D721Med (cell line): ENCODE measurements at regions not wholly inside any gene's neighbourhood (a gene's known extent, or its start where the extent isn't known, plus 50 kb on each side); places are given as distances from the start of the nearest gene placed in this dataset.

Experiments used
- DNase-seq: peaks from one replicate; pipeline ENCODE4 v3.0.0; 2011; ENCODE audit warnings: low spot score; ENCODE audit not compliant: insufficient read length
- FAIRE-seq: peaks from 2 replicates; lab custom pipeline; 2011; peaks lifted over from hg19 to GRCh38; lab: Jason Lieb, UNC
- CTCF ChIP-seq: IDR thresholded peaks from 2 replicates; pipeline ENCODE4 v1.5.1; 2012; ENCODE audit warnings: mild to moderate bottlenecking, control low read depth; ENCODE audit not compliant: insufficient read depth; ENCODE audit errors: missing control alignments

- TF ChIP-seq CTCF: no peak
- FAIRE-seq (no peak), DNase-seq (no peak)
Observed at GRCh38 chr6:140824595-140824994, 1308.1 kb upstream of the GJE1 start.

DNA sequence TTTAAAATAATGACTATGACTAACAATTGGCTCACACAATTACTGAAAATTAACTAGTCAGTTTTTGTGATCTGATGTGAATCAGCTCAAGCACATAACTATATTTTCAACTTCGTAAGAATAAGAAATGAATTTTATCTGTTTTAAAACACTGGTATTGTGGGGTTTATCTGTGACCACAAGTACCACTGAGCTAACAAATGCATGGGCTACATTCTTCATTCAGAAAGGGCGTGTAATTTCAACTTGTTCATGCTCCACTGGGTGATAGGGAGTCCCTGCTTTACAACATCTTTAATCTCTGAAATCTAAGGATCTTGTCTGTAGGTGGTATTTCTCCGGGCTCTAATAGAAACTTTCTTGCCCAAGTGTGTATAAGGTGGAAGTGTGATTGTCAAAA, 1311.5 kb upstream of the GJE1 start:
- no peak for TF ChIP-seq CTCF
- DNase-seq (no peak), FAIRE-seq (no peak)

- no peak for DNase-seq
- no peak for TF ChIP-seq CTCF
- no peak for FAIRE-seq
Observed at GRCh38 chr6:140817176-140817575, 1315.5 kb upstream of the GJE1 start.

- TF ChIP-seq CTCF: no peak
- FAIRE-seq: no peak
Observed at GRCh38 chr6:140816681-140817080, 1316.0 kb upstream of the GJE1 start.

DNA sequence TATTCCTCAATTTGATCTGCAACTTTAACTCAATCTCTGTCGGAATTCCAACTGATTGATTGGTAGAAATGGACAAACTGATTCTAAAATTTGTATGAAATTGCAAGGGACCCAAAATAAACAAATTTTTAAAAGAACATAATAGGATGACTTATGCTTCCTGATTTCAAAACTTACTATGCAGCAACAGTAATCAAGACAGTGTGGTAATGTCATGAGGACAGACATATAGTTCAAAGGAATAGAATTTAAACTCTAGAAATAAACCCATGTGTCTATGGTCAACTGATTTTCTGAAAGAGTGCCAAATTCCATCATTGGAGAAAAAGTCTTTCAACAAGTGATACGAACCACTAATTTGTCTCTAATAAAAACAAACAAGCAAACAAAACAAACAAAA, 1320.1 kb upstream of the GJE1 start:
- TF ChIP-seq CTCF: no peak
- no peak for FAIRE-seq
- DNase-seq: no peak

More at GRCh38 chr6:140816681-140817080, 1316.0 kb upstream of the GJE1 start:
- DNase-seq: no peak

GRCh38 chr6:140811642-140812041, 1321.1 kb upstream of the GJE1 start:
- DNase-seq: no peak
- FAIRE-seq: no peak
- TF ChIP-seq CTCF: no peak

DNA sequence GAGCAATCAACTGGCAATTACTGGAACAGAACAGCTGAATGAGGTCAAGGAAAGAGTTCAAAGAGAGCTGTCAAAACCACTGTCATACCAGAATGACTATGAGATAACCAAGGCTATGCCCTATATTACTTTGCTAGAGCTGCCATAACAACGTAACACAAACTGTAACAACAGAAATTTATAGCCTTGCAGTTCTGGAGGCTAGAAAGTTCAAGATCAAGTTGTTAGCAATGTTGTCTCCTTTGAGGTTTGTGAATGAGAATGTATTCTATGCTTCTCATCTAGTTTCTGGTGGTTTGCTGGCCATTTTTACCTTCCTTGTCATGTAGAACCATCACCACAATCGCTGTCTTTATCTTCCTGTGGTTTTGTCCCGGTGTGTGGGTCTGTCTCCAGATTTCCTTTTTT, 1323.0 kb upstream of the GJE1 start:
- no peak for TF ChIP-seq CTCF
- FAIRE-seq (no peak), DNase-seq (no peak)
